Peyer's patch (tissue), 4 donors: ENCODE measurements at regions not wholly inside any gene's neighbourhood (a gene's known extent, or its start where the extent isn't known, plus 50 kb on each side); places are given as distances from the start of the nearest gene placed in this dataset.

Source experiments
- POLR2A ChIP-seq, 2 donors: fragments of 450-650 bp; IDR thresholded peaks; one replicate each; pipeline ENCODE4 v1.5.1; 2017; ENCODE audit warnings: antibody characterized with exemption in 2 of 2, mild to moderate bottlenecking in 2 of 2, moderate library complexity in 2 of 2
- TF ChIP-seq, protein P1 (sequence below), 6 experiments: fragments of 450-650 bp in 4 of 6; fragments of 200-600 bp in 2 of 6; sonication (generic) in 1 of 6; IDR thresholded peaks; one replicate each; pipeline ENCODE4 v1.5.1; 2017 to 2019; ENCODE audit warnings: antibody characterized with exemption in 6 of 6, mild to moderate bottlenecking in 3 of 6, moderate library complexity in 1 of 6

DNA sequence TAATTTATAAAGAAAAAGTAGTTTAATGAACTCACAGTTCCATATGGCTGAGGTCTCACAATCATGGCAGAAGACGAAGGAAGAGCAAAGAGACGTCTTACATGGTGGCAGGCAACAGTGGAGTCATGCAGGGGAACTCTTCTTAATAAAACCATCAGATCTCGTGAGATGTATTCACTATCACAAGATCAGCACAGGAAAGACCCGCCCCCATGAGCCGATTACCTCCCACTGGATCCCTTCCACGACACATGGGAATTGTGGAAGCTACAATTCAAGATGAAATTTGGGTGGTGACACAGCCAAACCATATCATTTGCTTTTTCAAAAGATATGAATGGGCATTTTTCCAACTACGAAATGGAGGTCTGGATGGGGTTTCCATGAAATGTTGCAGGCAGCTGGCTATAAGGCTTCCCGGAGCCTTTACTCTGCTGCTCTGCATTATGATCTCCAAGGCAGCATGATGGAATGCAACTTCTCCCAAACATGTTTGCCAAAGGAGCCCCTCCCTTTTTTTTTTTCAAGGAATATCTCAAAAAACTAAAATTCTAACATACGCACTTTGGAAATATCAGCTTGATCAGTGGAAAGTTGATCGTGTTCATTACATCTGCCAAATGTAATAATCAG is 189.7 kb downstream of the MEX3B start:
- TF ChIP-seq, protein P1, sequence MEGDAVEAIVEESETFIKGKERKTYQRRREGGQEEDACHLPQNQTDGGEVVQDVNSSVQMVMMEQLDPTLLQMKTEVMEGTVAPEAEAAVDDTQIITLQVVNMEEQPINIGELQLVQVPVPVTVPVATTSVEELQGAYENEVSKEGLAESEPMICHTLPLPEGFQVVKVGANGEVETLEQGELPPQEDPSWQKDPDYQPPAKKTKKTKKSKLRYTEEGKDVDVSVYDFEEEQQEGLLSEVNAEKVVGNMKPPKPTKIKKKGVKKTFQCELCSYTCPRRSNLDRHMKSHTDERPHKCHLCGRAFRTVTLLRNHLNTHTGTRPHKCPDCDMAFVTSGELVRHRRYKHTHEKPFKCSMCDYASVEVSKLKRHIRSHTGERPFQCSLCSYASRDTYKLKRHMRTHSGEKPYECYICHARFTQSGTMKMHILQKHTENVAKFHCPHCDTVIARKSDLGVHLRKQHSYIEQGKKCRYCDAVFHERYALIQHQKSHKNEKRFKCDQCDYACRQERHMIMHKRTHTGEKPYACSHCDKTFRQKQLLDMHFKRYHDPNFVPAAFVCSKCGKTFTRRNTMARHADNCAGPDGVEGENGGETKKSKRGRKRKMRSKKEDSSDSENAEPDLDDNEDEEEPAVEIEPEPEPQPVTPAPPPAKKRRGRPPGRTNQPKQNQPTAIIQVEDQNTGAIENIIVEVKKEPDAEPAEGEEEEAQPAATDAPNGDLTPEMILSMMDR (IDR thresholded peaks at IDR 0.05), result no peak
- no peak for TF ChIP-seq POLR2A (IDR thresholded peaks at IDR 0.05)
